ENCODE measurements at regions not wholly inside any gene's neighbourhood (a gene's known extent, or its start where the extent isn't known, plus 50 kb on each side); places are given as distances from the start of the nearest gene placed in this dataset.

GRCh38 chr14:71533800-71534199 lies 398.4 kb upstream of the RGS6 start:
- TF ChIP-seq POLR2A (IDR thresholded peaks at IDR 0.05; ENCODE audit: low read length) (no peak), GATA1 (IDR thresholded peaks at IDR 0.05; ENCODE audit: low read depth, low read length) (no peak)

GRCh38 chr14:71534506-71534905 lies 397.7 kb upstream of the RGS6 start:
- no peak for DNase-seq
- TF ChIP-seq GATA1 (IDR thresholded peaks at IDR 0.05; ENCODE audit: low read depth, low read length) = no peak
- no peak for TF ChIP-seq POLR2A (IDR thresholded peaks at IDR 0.05; ENCODE audit: low read length)

More at GRCh38 chr14:71533800-71534199, 398.4 kb upstream of the RGS6 start:
- no peak for DNase-seq

- TF ChIP-seq GATA1 (IDR thresholded peaks at IDR 0.05; ENCODE audit: low read depth, low read length) (no peak), POLR2A (IDR thresholded peaks at IDR 0.05; ENCODE audit: low read length) (no peak)
Observed at GRCh38 chr14:71536015-71536740, 396.1 kb upstream of the RGS6 start.

GRCh38 chr14:71536927-71537772 lies 395.1 kb upstream of the RGS6 start:
- no peak for DNase-seq
- TF ChIP-seq GATA1 (IDR thresholded peaks at IDR 0.05; ENCODE audit: low read depth, low read length) = no peak
- TF ChIP-seq POLR2A (IDR thresholded peaks at IDR 0.05; ENCODE audit: low read length) = no peak

More at GRCh38 chr14:71536015-71536740, 396.1 kb upstream of the RGS6 start:
- DNase-seq = no peak

GRCh38 chr14:71538288-71538687 lies 393.9 kb upstream of the RGS6 start:
- DNase-seq = peak in 1 of 2 experiments; percentile 18
- no peak for TF ChIP-seq GATA1 (IDR thresholded peaks at IDR 0.05; ENCODE audit: low read depth, low read length)
- no peak for TF ChIP-seq POLR2A (IDR thresholded peaks at IDR 0.05; ENCODE audit: low read length)

GRCh38 chr14:71538938-71539649 lies 393.1 kb upstream of the RGS6 start:
- DNase-seq = no peak
- TF ChIP-seq POLR2A (IDR thresholded peaks at IDR 0.05; ENCODE audit: low read length) (no peak), GATA1 (IDR thresholded peaks at IDR 0.05; ENCODE audit: low read depth, low read length) (no peak)

GRCh38 chr14:71539650-71540285 lies 392.5 kb upstream of the RGS6 start:
- TF ChIP-seq GATA1 (IDR thresholded peaks at IDR 0.05; ENCODE audit: low read depth, low read length) = no peak
- TF ChIP-seq POLR2A (IDR thresholded peaks at IDR 0.05; ENCODE audit: low read length) = no peak
- DNase-seq = peak in 1 of 2 experiments; percentile 26

- TF ChIP-seq POLR2A (IDR thresholded peaks at IDR 0.05; ENCODE audit: low read length) (no peak), GATA1 (IDR thresholded peaks at IDR 0.05; ENCODE audit: low read depth, low read length) (no peak)
- DNase-seq = no peak
Observed at GRCh38 chr14:71541271-71541670, 391.0 kb upstream of the RGS6 start.

- DNase-seq = no peak
- TF ChIP-seq GATA1 (IDR thresholded peaks at IDR 0.05; ENCODE audit: low read depth, low read length) (no peak), POLR2A (IDR thresholded peaks at IDR 0.05; ENCODE audit: low read length) (no peak)
Observed at GRCh38 chr14:71541973-71542690, 390.1 kb upstream of the RGS6 start.

GRCh38 chr14:71549421-71550050 lies 382.7 kb upstream of the RGS6 start:
- DNase-seq = no peak
- TF ChIP-seq GATA1 (IDR thresholded peaks at IDR 0.05; ENCODE audit: low read depth, low read length) (no peak), POLR2A (IDR thresholded peaks at IDR 0.05; ENCODE audit: low read length) (no peak)

- no peak for TF ChIP-seq GATA1 (IDR thresholded peaks at IDR 0.05; ENCODE audit: low read depth, low read length)
- TF ChIP-seq POLR2A (IDR thresholded peaks at IDR 0.05; ENCODE audit: low read length) = no peak
- DNase-seq = peak; percentile 10 to 32
Observed at GRCh38 chr14:71550367-71550766, 381.9 kb upstream of the RGS6 start.

- no peak for TF ChIP-seq POLR2A (IDR thresholded peaks at IDR 0.05; ENCODE audit: low read length)
- TF ChIP-seq GATA1 (IDR thresholded peaks at IDR 0.05; ENCODE audit: low read depth, low read length) = no peak
- DNase-seq = no peak
Observed at GRCh38 chr14:71551291-71551950, 380.8 kb upstream of the RGS6 start.

Measured in erythroblast (primary cell).